LNCAP (cell line): ENCODE measurements at regions not wholly inside any gene's neighbourhood (a gene's known extent, or its start where the extent isn't known, plus 50 kb on each side); places are given as distances from the start of the nearest gene placed in this dataset.

Experiments
- CTCF ChIP-seq: fragments of 450-650 bp; IDR thresholded peaks from 2 replicates; pipeline ENCODE4 v1.5.1; 2017; ENCODE audit warnings: mild to moderate bottlenecking

DNA sequence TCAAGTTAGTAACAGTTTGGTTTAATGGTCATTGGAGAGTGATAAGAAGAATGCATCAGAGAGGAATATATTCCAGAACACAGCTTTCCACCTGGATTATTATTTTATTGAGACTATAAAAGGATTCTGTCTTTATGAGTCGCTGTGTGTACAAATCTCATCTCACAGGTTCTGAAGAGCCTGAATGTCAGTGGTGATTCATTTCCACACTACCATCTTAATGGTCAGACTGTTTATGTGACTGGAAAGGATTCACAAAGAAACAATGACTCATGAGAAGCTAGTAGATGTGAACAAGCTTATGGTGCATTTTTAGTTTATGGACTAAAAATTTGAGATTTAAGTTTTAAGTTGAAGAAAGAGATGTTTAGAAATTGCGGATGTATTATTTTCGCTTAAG, 685.4 kb upstream of the NRXN1 start:
- no peak for TF ChIP-seq CTCF

GRCh38 chr2:51711766-51712165, 679.8 kb upstream of the NRXN1 start:
- TF ChIP-seq CTCF, result no peak

DNA sequence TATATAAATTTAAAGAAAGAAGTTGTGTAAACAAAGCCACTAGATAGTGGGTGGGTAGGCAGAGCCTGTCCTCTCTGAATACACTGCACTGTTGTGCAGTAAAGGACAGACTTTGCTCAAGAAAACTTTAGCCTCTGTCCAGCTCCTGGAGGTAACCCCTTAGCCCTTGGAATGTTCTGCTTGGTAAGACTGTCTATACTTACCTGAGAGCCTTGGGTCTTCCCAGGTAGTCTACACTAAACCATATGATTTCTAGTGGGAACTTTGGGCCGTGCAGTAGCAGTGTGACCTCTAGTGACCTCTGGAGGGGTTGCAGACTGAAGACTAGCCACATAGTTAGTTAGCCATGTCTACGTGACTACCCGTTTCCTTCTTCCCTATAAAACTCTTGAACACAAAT, 678.3 kb upstream of the NRXN1 start:
- no peak for TF ChIP-seq CTCF

GRCh38 chr2:51707625-51708024, 675.7 kb upstream of the NRXN1 start:
- no peak for TF ChIP-seq CTCF

DNA sequence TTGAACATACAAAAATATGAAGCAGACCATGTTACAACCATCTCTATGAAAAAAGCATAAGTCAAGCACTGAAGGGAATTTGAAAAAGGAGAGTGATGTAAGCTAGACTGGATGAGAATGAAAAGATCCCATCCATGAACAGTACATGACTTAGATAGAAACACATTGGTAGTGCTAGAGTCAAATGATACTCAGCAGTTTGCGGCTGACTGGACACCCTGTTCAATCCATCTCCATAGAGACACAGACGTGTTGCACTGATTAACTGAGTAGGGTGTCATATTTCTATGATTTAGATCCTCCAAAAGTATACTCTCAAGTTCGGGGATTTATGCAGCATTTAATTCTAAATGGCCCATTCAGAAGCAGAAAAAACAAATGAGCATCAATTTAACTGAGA, 674.3 kb upstream of the NRXN1 start:
- no peak for TF ChIP-seq CTCF

- TF ChIP-seq CTCF, result no peak
Observed at GRCh38 chr2:51705417-51705816, 673.5 kb upstream of the NRXN1 start.

DNA sequence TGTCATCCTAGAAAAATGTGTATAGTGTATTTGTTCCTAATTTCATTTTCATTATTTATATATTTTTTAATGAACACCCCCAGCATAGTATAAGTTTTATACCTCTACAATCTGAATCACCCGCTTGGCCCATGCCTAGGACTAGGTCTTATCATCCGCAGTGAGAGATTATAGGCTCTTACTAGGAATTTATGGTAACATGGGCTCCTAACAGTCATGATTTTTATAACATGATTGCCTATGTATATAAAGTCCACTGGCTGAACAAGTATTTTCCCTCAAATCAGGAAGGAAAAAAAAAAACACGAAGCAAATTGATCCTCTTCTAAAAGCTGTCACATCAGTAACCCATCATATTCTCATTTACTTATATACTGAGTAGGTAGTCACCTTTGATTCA, 666.1 kb upstream of the NRXN1 start:
- TF ChIP-seq CTCF, result no peak

DNA sequence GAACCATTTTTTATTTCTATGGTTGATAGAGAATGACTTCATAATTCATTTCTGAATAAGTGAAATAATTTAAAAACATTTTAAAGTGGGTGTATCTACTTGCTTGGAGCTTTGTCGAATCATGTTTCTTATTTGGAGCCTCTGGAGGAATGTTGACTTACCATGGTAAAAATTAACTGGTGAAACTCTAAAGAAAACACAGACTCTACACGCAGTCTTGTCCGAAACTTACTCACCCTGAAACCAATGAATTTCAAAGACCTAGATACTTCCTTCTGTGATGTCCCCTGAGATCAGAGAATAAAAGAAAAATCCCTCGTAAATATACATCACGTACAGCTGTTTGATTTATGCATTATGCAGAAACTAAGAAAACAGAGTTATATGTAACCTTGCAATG, 665.2 kb upstream of the NRXN1 start:
- no peak for TF ChIP-seq CTCF
